ENCODE measurements at regions not wholly inside any gene's neighbourhood (a gene's known extent, or its start where the extent isn't known, plus 50 kb on each side); places are given as distances from the start of the nearest gene placed in this dataset.

GRCh38 chr10:125276133-125276532 lies 115.8 kb upstream of the CTBP2 start:
- Histone ChIP-seq H3K4me3 (ENCODE audit: low read length) (no peak overlapping the region), H3K9me3 (ENCODE audit: low read length) (no peaks in the 10 kb centered on the region), H3K27me3 (ENCODE audit: insufficient read depth, low read length) (no peaks in the 10 kb centered on the region), H3K36me3 (ENCODE audit: insufficient read depth, low read length) (no peaks in the 10 kb centered on the region), H2AFZ (ENCODE audit: low read depth, low read length) (no peak overlapping the region), H3K4me1 (ENCODE audit: insufficient read depth, low read length) (no peaks in the 10 kb centered on the region)

- Histone ChIP-seq H3K4me3 (ENCODE audit: low read length) (no peak overlapping the region), H3K27me3 (ENCODE audit: insufficient read depth, low read length) (no peaks in the 10 kb centered on the region), H2AFZ (ENCODE audit: low read depth, low read length) (no peak overlapping the region), H3K9me3 (ENCODE audit: low read length) (no peaks in the 10 kb centered on the region), H3K36me3 (ENCODE audit: insufficient read depth, low read length) (no peaks in the 10 kb centered on the region), H3K4me1 (ENCODE audit: insufficient read depth, low read length) (no peaks in the 10 kb centered on the region)
Measured at GRCh38 chr10:125274961-125275360, 114.6 kb upstream of the CTBP2 start.

- H3K27me3 ChIP-seq (ENCODE audit: insufficient read depth, low read length): no peaks in the 10 kb centered on the region
- no peak overlapping the region for H2AFZ ChIP-seq (ENCODE audit: low read depth, low read length)
- H3K9me3 ChIP-seq (ENCODE audit: low read length): no peaks in the 10 kb centered on the region
- no peaks in the 10 kb centered on the region for H3K4me1 ChIP-seq (ENCODE audit: insufficient read depth, low read length)
- no peak overlapping the region for H3K4me3 ChIP-seq (ENCODE audit: low read length)
- H3K36me3 ChIP-seq (ENCODE audit: insufficient read depth, low read length): no peaks in the 10 kb centered on the region
Measured at GRCh38 chr10:125273023-125273422, 112.7 kb upstream of the CTBP2 start.

GRCh38 chr10:125269716-125270115 lies 109.4 kb upstream of the CTBP2 start:
- Histone ChIP-seq H3K4me1 (ENCODE audit: insufficient read depth, low read length) (no peaks in the 10 kb centered on the region), H3K36me3 (ENCODE audit: insufficient read depth, low read length) (no peaks in the 10 kb centered on the region), H2AFZ (ENCODE audit: low read depth, low read length) (no peak overlapping the region), H3K9me3 (ENCODE audit: low read length) (no peaks in the 10 kb centered on the region), H3K27me3 (ENCODE audit: insufficient read depth, low read length) (no peaks in the 10 kb centered on the region), H3K4me3 (ENCODE audit: low read length) (no peak overlapping the region)

- no peak overlapping the region for H3K4me3 ChIP-seq (ENCODE audit: low read length)
- H3K27me3 ChIP-seq (ENCODE audit: insufficient read depth, low read length): peaks cover 3% of the 10 kb centered on the region
- no peak overlapping the region for H2AFZ ChIP-seq (ENCODE audit: low read depth, low read length)
- H3K36me3 ChIP-seq (ENCODE audit: insufficient read depth, low read length): no peaks in the 10 kb centered on the region
- H3K4me1 ChIP-seq (ENCODE audit: insufficient read depth, low read length): no peaks in the 10 kb centered on the region
- H3K9me3 ChIP-seq (ENCODE audit: low read length): no peaks in the 10 kb centered on the region
Measured at GRCh38 chr10:125266966-125267365, 106.6 kb upstream of the CTBP2 start.

GRCh38 chr10:125266541-125266940 lies 106.2 kb upstream of the CTBP2 start:
- no peaks in the 10 kb centered on the region for H3K9me3 ChIP-seq (ENCODE audit: low read length)
- peaks cover 3% of the 10 kb centered on the region for H3K27me3 ChIP-seq (ENCODE audit: insufficient read depth, low read length)
- H3K4me1 ChIP-seq (ENCODE audit: insufficient read depth, low read length): no peaks in the 10 kb centered on the region
- H3K36me3 ChIP-seq (ENCODE audit: insufficient read depth, low read length): no peaks in the 10 kb centered on the region
- H2AFZ ChIP-seq (ENCODE audit: low read depth, low read length): no peak overlapping the region
- no peak overlapping the region for H3K4me3 ChIP-seq (ENCODE audit: low read length)

- peaks cover 3% of the 10 kb centered on the region for H3K27me3 ChIP-seq (ENCODE audit: insufficient read depth, low read length)
- no peaks in the 10 kb centered on the region for H3K36me3 ChIP-seq (ENCODE audit: insufficient read depth, low read length)
- H2AFZ ChIP-seq (ENCODE audit: low read depth, low read length): no peak overlapping the region
- H3K4me1 ChIP-seq (ENCODE audit: insufficient read depth, low read length): no peaks in the 10 kb centered on the region
- H3K9me3 ChIP-seq (ENCODE audit: low read length): no peaks in the 10 kb centered on the region
- no peak overlapping the region for H3K4me3 ChIP-seq (ENCODE audit: low read length)
Measured at GRCh38 chr10:125265579-125265955, 105.2 kb upstream of the CTBP2 start.

GRCh38 chr10:125264757-125265578 lies 104.6 kb upstream of the CTBP2 start:
- Histone ChIP-seq H3K9me3 (ENCODE audit: low read length) (no peaks in the 10 kb centered on the region), H3K4me1 (ENCODE audit: insufficient read depth, low read length) (no peaks in the 10 kb centered on the region), H3K4me3 (ENCODE audit: low read length) (no peak overlapping the region), H3K36me3 (ENCODE audit: insufficient read depth, low read length) (no peaks in the 10 kb centered on the region), H2AFZ (ENCODE audit: low read depth, low read length) (no peak overlapping the region), H3K27me3 (ENCODE audit: insufficient read depth, low read length) (peaks cover 3% of the 10 kb centered on the region)

GRCh38 chr10:125264091-125264490 lies 103.7 kb upstream of the CTBP2 start:
- Histone ChIP-seq H2AFZ (ENCODE audit: low read depth, low read length) (no peak overlapping the region), H3K36me3 (ENCODE audit: insufficient read depth, low read length) (no peaks in the 10 kb centered on the region), H3K9me3 (ENCODE audit: low read length) (no peaks in the 10 kb centered on the region), H3K4me1 (ENCODE audit: insufficient read depth, low read length) (no peaks in the 10 kb centered on the region), H3K27me3 (ENCODE audit: insufficient read depth, low read length) (peaks cover 3% of the 10 kb centered on the region), H3K4me3 (ENCODE audit: low read length) (no peak overlapping the region)

GRCh38 chr10:125263551-125263950 lies 103.2 kb upstream of the CTBP2 start:
- H3K4me3 ChIP-seq (ENCODE audit: low read length): no peak overlapping the region
- H3K9me3 ChIP-seq (ENCODE audit: low read length): no peaks in the 10 kb centered on the region
- peaks cover 3% of the 10 kb centered on the region for H3K27me3 ChIP-seq (ENCODE audit: insufficient read depth, low read length)
- no peak overlapping the region for H2AFZ ChIP-seq (ENCODE audit: low read depth, low read length)
- no peaks in the 10 kb centered on the region for H3K4me1 ChIP-seq (ENCODE audit: insufficient read depth, low read length)
- no peaks in the 10 kb centered on the region for H3K36me3 ChIP-seq (ENCODE audit: insufficient read depth, low read length)

GRCh38 chr10:125262920-125263319 lies 102.6 kb upstream of the CTBP2 start:
- Histone ChIP-seq H3K4me3 (ENCODE audit: low read length) (no peak overlapping the region), H3K36me3 (ENCODE audit: insufficient read depth, low read length) (no peaks in the 10 kb centered on the region), H3K4me1 (ENCODE audit: insufficient read depth, low read length) (no peaks in the 10 kb centered on the region), H2AFZ (ENCODE audit: low read depth, low read length) (no peak overlapping the region), H3K9me3 (ENCODE audit: low read length) (no peaks in the 10 kb centered on the region), H3K27me3 (ENCODE audit: insufficient read depth, low read length) (peaks cover 3% of the 10 kb centered on the region)

GRCh38 chr10:125262409-125262808 lies 102.0 kb upstream of the CTBP2 start:
- Histone ChIP-seq H3K36me3 (ENCODE audit: insufficient read depth, low read length) (no peaks in the 10 kb centered on the region), H3K4me3 (ENCODE audit: low read length) (no peak overlapping the region)

GRCh38 chr10:125261491-125262186 lies 101.3 kb upstream of the CTBP2 start:
- Histone ChIP-seq H3K36me3 (ENCODE audit: insufficient read depth, low read length) (no peaks in the 10 kb centered on the region), H3K27me3 (ENCODE audit: insufficient read depth, low read length) (peaks cover 3% of the 10 kb centered on the region)

More at GRCh38 chr10:125262409-125262808, 102.0 kb upstream of the CTBP2 start:
- no peaks in the 10 kb centered on the region for H3K9me3 ChIP-seq (ENCODE audit: low read length)
- no peak overlapping the region for H2AFZ ChIP-seq (ENCODE audit: low read depth, low read length)
- H3K4me1 ChIP-seq (ENCODE audit: insufficient read depth, low read length): no peaks in the 10 kb centered on the region
- peaks cover 3% of the 10 kb centered on the region for H3K27me3 ChIP-seq (ENCODE audit: insufficient read depth, low read length)

More at GRCh38 chr10:125261491-125262186, 101.3 kb upstream of the CTBP2 start:
- no peaks in the 10 kb centered on the region for H3K4me1 ChIP-seq (ENCODE audit: insufficient read depth, low read length)
- H3K4me3 ChIP-seq (ENCODE audit: low read length): no peak overlapping the region
- no peak overlapping the region for H2AFZ ChIP-seq (ENCODE audit: low read depth, low read length)
- no peaks in the 10 kb centered on the region for H3K9me3 ChIP-seq (ENCODE audit: low read length)
